ENCODE measurements at regions not wholly inside any gene's neighbourhood (a gene's known extent, or its start where the extent isn't known, plus 50 kb on each side); places are given as distances from the start of the nearest gene placed in this dataset.

DNA sequence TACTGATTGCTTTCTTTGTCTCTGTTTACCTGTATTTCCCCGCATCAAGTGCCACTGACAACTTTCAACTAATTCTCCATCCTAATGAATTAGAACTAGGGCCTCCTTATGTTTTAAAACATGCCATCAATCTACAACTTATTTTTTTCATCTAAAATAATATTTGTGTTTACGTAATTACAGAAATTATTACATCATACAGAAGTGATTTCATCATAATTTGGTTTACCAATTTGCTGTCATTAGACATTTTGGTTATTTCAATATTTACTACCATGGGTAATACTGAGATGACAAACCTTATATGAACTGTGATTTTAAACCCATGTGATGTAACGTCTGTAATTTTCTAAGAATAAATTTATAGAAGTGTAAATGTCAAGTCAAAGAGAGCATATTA, 468.0 kb upstream of the IL12A start:
- no peak for TF ChIP-seq CTCF (conservative IDR thresholded peaks at IDR 0.05; ENCODE audit: control insufficient read depth, insufficient read depth, low read depth, low read length)
- DNase-seq (ENCODE audit: low read depth): no peak
- H3K4me3 ChIP-seq (ENCODE audit: control insufficient read depth, low read depth, low read length): no peak overlapping the region

DNA sequence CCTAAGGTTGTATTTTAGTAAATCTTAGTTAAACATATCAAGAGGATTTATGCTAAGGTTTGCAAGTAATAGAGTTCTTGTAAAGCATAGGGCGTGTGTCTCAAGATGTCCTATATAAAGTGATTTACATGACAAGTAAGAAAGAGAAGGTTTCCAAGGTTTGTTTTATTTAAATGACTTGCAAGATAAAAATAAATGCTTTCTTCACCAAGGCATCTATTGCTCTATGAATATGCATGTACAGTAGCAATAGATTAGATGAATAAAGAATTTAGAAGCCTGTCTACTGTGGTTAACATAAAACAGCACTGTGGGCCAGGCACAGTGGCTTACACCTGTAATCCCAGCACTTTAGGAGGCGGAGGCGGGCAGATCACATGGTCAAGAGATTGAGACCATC, 466.4 kb upstream of the IL12A start:
- TF ChIP-seq CTCF (conservative IDR thresholded peaks at IDR 0.05; ENCODE audit: control insufficient read depth, insufficient read depth, low read depth, low read length): no peak
- H3K4me3 ChIP-seq (ENCODE audit: control insufficient read depth, low read depth, low read length): no peak overlapping the region
- DNase-seq (ENCODE audit: low read depth): no peak

DNA sequence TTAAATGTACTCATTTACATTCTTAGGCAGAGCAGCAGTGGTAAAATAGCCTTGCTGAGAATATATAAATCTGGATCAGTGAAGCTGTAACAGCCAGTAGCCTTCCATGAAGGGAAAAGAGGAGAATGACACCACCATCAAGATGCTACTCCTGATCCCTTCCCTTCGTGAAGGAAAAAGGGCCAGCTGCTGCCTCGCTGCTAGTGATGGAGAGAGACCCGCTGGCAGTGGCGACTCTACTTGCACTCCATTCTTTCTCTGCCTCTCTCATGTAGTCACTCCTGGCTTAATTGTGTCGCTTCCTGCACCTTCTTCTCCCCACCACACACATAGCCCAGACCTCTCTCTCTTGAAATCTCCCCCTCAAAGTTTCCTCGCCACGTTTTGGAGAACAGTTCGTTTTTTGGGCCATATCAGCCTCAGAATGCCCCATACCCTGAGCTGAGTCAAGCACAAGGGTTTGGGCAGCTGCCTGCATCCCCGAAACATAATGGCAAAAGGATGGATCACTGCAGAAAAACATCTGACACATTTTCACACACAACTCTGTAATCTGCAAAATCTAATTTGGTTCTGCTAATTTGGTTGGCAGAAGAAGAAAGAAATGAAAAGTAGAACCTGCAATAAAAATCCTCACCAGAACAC, 460.3 kb upstream of the IL12A start:
- DNase-seq (ENCODE audit: low read depth): no peak
- TF ChIP-seq CTCF (conservative IDR thresholded peaks at IDR 0.05; ENCODE audit: control insufficient read depth, insufficient read depth, low read depth, low read length): no peak
- no peak overlapping the region for H3K4me3 ChIP-seq (ENCODE audit: control insufficient read depth, low read depth, low read length)

DNA sequence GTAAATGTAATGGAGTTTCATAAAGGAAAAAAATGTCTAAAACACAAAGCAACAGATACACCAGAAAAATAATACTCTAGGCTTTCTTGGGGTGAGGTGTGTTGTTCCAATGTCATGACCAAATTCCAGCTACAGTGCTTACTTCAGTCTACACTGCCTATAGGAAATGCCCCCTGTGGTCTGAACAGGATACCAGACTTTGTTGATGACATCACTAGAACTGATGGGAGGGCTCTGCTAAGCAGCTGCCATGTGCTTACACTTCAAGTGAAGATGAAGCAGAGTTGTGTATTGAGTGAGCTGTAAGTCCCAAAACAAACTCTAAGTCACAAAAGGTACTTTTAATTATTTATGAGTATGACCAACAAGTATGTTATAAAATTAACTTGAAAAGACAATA, 456.1 kb upstream of the IL12A start:
- TF ChIP-seq CTCF (conservative IDR thresholded peaks at IDR 0.05; ENCODE audit: control insufficient read depth, insufficient read depth, low read depth, low read length): no peak
- no peak overlapping the region for H3K4me3 ChIP-seq (ENCODE audit: control insufficient read depth, low read depth, low read length)
- peak; percentile 9 for DNase-seq (ENCODE audit: low read depth)

- no peak for DNase-seq (ENCODE audit: low read depth)
- TF ChIP-seq CTCF (conservative IDR thresholded peaks at IDR 0.05; ENCODE audit: control insufficient read depth, insufficient read depth, low read depth, low read length): no peak
- no peak overlapping the region for H3K4me3 ChIP-seq (ENCODE audit: control insufficient read depth, low read depth, low read length)
Observed at GRCh38 chr3:159534496-159534895, 454.1 kb upstream of the IL12A start.

GRCh38 chr3:159536876-159537275, 451.8 kb upstream of the IL12A start:
- H3K4me3 ChIP-seq (ENCODE audit: control insufficient read depth, low read depth, low read length): no peak overlapping the region
- no peak for TF ChIP-seq CTCF (conservative IDR thresholded peaks at IDR 0.05; ENCODE audit: control insufficient read depth, insufficient read depth, low read depth, low read length)
- DNase-seq (ENCODE audit: low read depth): no peak

GRCh38 chr3:159538507-159538906, 450.1 kb upstream of the IL12A start:
- TF ChIP-seq CTCF (conservative IDR thresholded peaks at IDR 0.05; ENCODE audit: control insufficient read depth, insufficient read depth, low read depth, low read length): no peak
- no peak for DNase-seq (ENCODE audit: low read depth)
- no peak overlapping the region for H3K4me3 ChIP-seq (ENCODE audit: control insufficient read depth, low read depth, low read length)

Measured in fibroblast of mammary gland (primary cell).